GM19467 (cell line): ENCODE measurements at regions not wholly inside any gene's neighbourhood (a gene's known extent, or its start where the extent isn't known, plus 50 kb on each side); places are given as distances from the start of the nearest gene placed in this dataset.
"Not testable (repeated sequence)": the region's sequence is repeated elsewhere in the genome, so short reads cannot be mapped to it uniquely, and the experiment has no call there.

Source experiments
- ATAC-seq: cut with Tn5 transposase; IDR thresholded peaks from one replicate; pipeline ENCODE4 v1.9.1; 2021; ENCODE audit warnings: mild to moderate bottlenecking, moderate library complexity; ENCODE audit not compliant: unreplicated experiment

DNA sequence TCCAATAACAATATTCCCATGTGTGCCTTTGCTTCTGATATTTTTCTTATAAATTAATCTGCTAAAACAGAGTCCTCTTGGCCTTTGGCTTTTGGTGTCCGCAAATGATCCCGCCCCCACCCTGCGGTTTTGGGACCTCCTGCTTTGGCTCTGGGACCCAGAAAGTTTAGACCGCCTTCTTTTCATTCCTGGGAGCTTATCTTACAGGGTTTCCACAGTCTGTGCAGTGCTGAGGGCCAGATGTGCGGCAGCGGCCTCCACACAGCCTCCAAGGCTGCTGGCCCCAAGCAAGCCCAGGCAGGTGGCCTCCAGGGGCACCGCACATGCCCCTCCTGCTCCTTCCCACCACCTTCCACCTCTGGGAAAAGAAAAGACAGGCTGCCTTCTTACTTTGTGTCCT lies 191.5 kb downstream of the ERCC6L2 start:
- ATAC-seq = no peak

DNA sequence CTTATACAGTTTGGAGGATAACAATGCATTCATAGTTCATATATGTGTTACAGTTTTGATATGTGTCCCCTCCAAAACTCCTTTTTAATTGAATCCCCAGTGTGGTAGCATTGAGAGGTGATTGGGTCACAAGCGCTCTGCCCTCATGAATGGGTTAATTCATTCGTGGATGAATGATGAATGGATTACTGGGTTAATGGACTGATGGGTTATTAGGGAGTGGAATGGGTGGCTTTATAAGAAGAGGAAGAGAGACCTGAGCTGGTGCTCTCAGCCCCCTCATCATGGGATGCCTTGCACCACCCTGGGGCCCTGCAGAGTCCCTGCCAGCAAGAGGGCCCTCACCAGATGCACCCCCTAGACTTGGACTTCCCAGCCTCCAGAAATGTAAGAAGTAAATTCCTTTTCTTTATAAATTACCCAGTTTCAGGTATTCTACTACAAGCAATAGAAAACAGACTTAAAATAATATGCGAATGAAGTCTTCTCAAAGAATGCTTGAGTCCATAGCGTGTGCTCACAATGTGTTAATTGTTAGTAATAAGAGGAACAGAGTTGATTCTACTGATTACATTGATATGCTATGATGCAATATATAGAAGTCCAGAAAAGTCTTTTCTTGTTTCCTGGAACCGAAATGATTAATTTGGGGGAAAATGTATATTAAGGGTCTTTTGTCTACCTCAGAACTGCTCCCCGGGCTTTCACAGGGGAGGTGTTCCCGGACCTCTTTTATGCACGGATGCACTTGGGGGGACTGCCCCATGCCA lies 190.2 kb downstream of the ERCC6L2 start:
- ATAC-seq = no peak

DNA sequence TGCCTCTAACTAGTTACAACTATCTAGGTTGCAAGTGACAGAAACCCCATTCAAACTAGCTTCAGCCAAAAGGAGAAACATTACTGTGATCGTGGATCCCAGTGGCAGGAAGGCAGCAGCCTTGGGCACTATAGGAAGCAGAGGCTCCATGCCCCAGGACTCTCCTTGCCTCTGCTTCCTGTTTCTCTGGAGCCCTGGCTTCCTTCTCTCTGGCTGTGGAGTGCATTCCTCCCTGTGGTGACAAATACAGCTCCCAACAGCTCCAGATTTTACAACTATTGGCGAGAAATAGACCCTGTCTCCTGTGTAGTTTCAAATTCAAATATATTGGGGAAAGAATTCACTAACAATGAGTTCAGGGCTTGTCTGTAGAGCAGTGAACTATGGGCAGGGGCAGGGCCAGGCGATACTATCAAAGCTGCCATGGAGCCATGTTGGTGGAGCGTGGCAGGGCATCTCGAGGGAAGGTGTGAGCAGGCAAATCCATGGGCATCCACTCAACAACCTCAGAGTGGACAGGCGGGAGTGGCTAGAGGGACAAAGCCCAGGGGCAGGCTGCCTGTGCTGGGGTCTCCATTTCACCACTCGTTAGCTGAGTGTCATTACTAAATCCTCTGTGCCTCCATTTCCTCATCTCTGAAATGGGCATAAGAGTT lies 189.5 kb downstream of the ERCC6L2 start:
- ATAC-seq = no peak

DNA sequence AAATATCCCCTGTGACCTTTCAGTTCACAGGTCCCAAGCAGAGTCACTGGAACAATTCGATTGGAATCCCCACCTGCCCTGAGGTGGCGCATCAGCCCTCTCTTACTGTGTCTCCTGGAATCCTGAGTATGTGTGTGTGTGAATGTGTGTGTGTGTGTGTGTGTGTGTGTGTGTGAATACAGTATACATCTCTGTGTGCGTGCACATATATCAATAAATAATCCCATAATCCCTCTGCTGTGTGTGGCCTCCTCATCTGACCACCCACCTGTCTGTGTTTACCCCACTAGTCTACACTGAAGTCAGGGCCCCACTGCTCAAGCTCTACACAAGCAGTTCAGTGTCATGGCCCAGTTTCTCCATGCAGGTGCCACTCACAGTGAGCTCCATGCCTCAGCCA lies 187.4 kb downstream of the ERCC6L2 start:
- no peak for ATAC-seq

DNA sequence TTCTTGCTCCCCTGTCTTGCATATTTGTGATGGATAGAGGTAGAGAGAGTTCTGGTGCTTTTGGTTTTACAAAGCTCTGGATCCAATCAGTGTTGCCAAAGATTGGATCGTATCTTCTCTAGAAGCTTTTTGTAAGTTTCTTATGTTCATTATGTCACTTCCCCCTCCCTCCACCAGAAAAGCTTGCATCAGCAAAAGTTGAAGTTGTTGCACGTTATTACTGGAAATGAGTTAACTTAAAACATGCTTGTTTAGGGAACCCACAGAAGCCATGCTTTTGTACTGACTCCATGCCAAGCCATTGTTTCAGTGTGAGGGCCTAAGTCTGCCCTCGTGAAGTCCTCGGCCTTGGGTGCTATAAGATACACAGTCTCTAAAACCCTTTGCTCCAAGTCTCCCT lies 186.5 kb downstream of the ERCC6L2 start:
- no peak for ATAC-seq

DNA sequence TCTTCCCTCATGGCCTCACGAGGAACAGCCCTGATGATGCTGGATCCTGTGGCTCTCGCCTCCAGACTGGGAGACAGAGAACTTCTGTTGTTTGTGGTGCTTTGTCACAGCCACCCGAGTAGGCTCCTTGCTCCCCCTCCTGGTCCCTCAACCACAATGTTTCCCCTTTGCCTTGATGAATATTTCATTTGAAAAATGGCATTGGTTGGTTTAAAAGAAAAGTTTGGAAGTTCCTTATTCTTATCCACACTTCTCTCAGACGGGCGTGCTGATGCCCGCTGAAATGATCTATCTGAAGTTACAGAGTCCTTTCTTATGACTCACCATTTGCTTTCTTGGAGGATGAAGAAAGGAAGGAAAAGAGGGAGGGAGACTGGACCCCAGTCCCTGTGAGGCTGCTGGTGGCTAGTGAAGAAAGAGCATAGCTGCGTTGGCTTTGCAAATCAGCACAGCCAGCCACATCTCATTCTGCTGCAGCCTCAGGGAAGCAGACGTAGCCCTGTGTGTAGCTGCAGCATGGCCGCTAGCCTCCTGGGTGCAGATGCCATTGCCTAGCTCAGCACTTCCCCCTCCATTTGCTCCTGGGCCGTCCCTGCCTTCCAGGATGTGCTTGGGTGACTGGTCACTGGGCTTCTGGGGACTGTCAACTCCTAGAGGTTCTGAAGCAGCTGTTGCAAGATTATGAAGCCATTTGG lies 185.9 kb downstream of the ERCC6L2 start:
- ATAC-seq = no peak

DNA sequence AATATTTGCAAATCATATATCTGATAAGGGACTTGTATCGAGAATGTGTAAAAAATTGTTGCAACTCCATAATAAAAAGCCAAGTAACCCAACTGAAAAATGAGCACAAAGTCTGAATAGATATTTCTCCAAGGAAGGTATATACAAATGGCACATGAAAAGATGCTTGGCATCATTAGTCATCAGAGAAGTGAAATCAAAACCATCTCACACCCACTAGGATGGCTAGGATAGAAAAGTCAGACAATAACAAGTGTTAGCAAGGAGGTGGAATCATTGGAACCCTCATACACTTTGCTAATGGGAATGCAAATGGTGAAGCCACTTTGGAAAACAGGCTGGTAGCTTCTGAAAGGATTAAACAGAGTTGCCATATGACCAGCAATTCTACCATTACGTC lies 182.7 kb downstream of the ERCC6L2 start:
- ATAC-seq = no peak

DNA sequence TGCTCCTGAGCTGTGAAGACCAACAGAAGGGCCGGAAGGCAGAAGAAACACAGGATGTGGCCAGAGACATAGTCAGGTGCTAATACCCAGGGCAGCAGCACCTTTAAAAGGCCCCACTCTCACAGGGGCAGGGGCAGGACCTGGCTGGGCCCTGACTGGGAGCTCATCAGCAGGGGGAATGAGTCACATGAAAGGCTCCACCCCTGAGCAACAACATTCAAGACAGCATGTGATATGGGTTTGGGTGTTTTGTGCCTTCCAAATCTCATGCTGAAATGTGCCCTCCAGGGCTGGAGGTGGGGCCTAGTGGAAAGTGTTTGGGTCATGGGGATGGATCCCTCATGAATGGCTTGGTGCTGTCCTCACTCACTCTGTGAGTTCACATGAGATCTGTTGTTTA lies 181.7 kb downstream of the ERCC6L2 start:
- no peak for ATAC-seq

DNA sequence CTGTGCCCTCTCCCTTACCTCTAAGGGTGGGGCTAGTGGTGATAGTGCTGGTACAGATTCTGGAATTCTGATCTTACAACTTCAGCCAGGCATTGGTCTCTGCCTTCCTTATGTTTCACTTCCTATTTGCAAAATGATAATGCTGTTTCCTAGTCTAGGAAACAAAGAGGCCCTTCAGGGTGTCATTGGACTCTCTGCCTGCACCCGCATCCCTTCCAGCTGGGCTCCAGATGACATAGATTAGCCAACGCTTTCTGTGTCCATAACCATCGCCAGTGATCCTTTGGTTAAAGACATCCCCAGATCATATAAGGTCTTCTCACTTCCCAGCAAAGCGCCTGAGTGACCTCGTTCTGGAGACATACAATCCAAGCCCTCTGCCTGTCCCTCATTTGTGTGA lies 180.7 kb downstream of the ERCC6L2 start:
- ATAC-seq = no peak

DNA sequence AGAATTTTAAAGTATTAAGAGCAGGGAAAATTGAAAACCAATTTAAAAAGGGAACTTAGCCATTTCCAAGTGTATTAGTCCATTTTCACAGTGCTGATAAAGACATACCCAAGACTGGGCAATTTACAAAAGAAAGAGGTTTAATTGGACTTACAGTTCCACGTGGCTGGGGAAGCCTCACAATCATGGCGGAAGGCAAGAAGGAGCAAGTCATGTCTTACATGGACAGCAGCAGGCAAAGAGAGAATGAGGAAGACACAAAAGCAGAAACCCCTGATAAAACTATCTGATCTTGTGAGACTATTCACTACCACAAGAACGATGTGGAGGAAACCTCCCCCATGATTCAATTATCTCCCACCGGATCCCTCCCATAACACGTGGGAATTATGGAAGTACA lies 178.8 kb downstream of the ERCC6L2 start:
- ATAC-seq = not testable (repeated sequence)

DNA sequence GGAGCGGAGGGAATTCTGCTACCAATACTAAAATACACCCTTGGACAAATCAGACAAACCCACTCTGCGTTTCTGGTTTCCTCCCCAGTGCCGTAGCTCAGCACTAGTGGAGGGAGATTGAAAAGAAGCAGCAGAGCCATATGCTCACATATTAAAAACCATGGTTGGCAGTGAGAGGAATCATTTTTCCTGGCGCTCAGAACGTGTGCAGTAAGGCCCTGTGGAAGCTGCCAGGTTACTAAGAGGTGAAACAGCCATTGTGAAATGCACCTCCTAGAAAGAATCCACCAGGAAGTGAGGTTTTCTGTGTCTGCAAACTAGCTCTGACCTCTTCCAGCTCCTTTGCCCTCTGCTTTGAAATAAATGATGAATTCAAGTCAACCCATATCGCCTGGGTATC lies 177.2 kb downstream of the ERCC6L2 start:
- ATAC-seq = no peak

DNA sequence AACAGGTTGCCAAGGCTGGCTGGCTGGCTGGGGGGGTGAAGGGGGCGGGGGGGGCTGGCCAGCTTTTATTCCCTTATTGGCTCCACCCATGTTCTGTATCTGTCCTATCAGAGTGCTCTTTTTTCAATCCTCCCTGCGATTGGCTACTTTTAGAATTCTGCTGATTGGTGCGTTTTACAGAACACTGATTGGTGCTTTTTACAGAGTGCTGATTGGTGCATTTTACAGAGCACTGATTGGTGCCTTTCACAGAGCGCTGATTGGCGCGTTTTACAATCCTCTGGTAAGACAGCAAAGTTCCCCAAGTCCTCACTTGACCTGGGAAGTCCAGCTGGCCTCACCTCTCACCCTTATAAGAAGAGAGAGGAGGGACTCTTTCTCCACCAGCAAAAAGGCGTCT lies 175.9 kb downstream of the ERCC6L2 start:
- no peak for ATAC-seq

DNA sequence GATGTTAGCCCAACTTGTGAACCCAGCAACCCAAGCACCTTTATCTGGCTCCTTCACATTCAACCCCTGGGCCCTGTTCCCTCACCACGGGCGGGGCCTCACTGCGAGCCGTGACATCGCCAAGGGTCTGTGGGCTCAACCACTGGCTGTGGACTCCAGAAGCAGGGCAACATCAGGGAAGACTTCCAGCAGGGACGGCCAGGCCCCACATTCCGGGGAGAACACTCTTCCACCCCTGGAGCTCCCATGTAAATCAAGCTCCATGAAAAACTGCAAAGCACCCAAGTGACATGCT lies 175.3 kb downstream of the ERCC6L2 start:
- no peak for ATAC-seq

DNA sequence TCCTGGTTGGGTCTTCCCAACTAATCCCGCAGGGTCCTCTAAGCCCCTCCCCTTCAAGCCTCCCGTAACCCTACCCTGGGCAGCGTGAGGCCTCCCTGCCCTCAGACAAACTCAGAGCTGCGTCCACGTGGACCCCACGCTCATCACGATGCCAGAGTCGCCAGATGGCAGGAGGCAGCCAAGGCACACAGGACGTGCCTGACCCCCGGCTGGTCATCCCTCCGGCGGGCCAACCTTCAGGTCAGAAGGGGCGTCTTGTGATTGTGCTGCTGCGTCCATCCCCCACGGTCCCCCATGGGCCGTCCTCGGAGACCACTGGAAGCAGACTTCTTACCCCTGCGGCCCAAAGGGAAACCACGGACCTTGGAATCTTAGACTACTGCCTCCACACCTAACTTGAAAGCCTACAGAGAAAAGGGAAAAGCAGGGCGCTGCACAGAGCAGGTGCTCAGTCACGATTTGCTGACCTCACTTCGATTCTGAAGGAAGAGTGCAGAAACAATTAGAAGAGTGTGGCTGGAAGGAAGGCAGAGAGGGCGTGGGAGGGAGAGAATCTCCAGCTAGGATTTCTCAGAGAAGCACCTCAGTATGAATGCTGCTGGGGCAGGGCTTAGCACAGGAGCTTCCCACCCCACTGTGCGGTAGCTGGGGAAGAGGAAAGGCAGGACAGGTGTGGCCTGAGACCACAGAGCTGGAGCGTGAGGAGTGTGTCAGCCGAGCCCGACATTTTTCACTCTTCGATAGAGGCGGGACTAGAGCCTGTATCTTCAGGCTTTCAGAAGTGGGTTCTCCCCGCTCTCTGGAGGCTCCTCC lies 174.8 kb downstream of the ERCC6L2 start:
- no peak for ATAC-seq

DNA sequence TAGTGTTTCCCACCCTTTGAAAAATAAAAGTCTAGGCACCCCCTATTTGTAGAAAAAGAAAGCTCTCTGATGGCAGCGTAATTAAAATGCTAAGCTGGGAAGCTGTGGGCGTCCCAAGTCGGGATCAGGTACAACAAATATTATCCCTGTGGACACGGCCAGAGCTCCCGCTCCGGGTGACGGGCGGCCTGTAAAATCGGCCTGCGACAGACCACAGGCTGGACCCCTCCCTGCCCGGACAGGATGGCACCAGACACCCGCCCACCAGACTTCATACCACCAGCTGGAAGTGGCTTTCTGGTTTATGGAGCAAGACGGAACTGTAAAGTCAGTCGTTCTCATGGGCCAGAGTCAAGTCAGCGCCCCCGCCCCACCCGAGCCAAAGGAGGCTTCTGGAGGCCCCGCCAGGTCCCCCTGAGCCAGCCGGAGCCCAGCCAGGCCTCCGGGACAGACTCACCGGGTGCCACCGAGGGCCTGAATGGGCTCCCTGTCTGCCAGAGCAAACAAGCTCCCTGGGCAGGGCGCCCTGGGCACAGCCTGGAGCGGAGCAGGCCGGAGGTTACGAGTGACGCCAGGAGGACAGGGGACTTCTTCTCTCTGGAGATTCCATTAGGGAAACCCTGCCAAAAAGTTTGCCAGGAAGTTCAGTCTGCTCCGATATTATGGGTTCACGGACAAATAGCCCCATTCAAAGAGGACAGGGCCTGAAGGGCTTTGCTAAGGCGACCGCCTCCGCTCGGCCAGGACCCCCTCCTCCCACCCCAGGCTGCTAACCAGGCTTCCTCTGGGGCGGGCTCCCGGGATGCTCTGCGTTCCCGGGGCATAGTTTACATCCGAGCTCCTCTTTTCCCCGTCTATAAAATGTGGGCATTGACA lies 173.7 kb downstream of the ERCC6L2 start:
- ATAC-seq = no peak

DNA sequence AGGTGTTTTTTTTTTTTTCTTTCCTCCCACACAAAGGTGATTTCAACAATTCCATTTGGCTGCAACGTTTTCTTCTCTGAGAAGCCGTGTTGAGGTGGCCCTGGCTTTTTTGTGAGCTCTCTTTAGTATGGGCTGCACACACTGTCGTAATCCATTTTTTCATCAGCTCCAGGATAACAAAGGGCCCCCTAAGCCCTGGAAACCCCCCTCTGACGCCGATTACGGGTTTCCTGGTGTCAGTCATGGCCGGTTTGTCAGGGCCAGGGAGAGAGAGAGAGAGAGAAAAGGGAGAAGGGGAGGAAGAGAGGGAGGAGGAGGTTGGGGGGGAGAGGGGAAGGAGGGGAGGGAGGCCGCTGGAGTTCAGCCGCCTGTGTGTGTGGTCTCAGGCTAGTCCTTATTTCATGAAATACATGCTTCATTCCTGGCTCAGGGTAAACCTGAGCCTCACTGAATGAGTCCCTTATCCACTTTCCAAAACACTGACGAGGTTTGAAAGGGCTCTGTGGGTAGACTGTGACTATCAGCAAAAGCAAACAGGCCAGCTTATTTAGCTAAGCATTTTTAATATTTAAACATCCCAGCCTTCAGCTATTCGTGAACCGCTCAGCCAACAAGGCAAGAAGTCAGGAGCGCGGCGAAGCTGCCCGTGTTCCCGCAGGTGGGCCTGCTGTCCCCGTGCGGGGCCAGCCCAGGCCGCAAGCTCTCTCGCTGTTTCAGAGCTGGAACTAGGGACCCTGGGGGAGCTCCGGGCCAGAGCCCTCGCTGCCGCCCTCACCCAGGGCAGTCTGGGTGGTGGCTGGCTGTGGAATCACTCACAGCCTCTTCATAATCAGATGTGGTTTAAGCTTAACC lies 172.8 kb downstream of the ERCC6L2 start:
- no peak for ATAC-seq

DNA sequence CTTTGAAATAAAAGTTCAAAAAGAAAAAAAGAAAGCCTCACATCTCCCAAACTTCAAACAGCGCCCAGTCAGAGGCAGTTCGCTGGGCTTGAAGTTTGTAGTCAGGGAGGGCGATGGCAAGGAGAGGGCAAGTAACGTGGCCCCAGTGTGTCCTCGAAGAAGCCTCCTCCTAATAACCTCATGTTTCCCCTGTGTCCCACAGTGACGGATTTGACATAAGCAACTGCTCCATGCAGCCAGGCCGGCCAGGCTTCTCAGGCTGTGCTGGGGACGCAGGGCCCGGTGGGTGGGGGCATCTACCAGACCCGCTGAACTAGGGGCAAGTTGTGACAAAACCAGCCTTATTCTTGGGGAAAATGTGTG lies 172.2 kb downstream of the ERCC6L2 start:
- ATAC-seq = no peak

DNA sequence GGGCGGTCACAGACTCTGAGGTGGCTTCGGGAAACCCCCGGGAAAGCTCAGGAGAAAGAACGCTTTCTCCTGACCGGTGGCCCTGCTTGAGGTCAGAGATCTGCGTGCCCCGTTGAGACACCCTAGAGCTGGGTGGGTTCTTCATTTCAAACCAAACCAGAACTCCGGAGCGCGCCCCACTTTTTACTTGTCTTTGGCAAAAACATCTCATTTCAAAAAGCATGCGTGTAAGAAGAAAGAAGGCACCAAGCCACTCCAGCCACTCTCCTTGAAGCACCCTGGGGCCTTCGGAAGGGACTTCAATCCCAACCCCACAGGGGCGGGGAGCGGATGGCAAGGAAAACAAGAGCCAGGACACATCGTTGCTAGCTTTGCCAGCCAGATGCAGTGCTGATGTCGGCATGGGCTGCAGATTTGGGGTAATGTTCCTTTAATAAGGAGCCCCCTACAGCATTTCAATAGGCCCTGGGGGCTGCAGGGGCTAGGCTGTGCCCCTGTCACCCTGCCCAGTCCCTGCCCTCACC lies 171.7 kb downstream of the ERCC6L2 start:
- ATAC-seq = no peak

DNA sequence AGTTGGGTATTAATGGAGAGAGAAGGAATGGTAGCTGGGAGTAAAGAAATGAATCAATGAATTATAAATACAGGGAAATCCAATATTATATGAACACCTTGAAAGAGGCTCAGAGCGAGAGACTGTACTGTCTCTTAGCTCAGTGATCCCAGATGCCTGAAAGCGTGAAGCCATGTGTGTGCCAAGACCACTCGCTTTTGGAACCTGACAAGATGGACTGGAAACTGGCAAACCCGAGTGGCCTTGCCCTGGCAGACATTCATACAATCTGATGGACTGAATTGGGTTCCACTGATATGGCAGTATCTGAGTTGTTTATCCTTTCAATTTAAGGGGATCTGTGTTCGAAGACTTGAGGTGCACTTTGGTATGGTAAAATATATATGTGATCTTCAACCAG lies 170.3 kb downstream of the ERCC6L2 start:
- no peak for ATAC-seq
